ENCODE measurements at regions not wholly inside any gene's neighbourhood (a gene's known extent, or its start where the extent isn't known, plus 50 kb on each side); places are given as distances from the start of the nearest gene placed in this dataset.

- TF ChIP-seq ATF2 (IDR thresholded peaks at IDR 0.05; ENCODE audit: low read length) (no peak), JUN (IDR thresholded peaks at IDR 0.05; ENCODE audit: low read depth, low read length) (no peak), HDAC2 (IDR thresholded peaks at IDR 0.05; ENCODE audit: borderline replicate concordance in 1 of 2, low read depth in 2 of 2, low read length in 2 of 2) (no peak), POLR2AphosphoS5 (IDR thresholded peaks at IDR 0.05; ENCODE audit: low read depth, low read length) (no peak)
These were observed 509.6 kb upstream of the POM121L12 start (continued) for GRCh38 chr7:52525772-52526341.

All from H1 (cell line).